Endothelial cell of umbilical vein (primary cell): ENCODE measurements at regions not wholly inside any gene's neighbourhood (a gene's known extent, or its start where the extent isn't known, plus 50 kb on each side); places are given as distances from the start of the nearest gene placed in this dataset.

Source experiments
- BruUV-seq: library from RNA; stranded (reverse); fragments of 400-500 nt; replicated peaks from 2 replicates; lab custom pipeline; 2021; lab: Mats Ljungman, UMichigan
- CTCF ChIA-PET: fragments of 300-600, 350-600 bp; sonication (Branson Sonifier 250); formaldehyde crosslinking; loops from one replicate; lab custom pipeline; 2021; ENCODE audit warnings: antibody characterized with exemption, inconsistent platforms; lab: Charles Lee
- POLR2A ChIA-PET: fragments of 300-600, 350-600 bp; sonication (Branson Sonifier 250); formaldehyde crosslinking; loops from one replicate; lab custom pipeline; 2021; ENCODE audit warnings: antibody characterized with exemption, inconsistent platforms; lab: Charles Lee
- DNase-seq: peaks from one replicate; pipeline ENCODE4 v3.0.0-alpha.2; 2011; ENCODE audit warnings: low read depth, low spot score
- FAIRE-seq: peaks from 2 replicates; lab custom pipeline; 2011; peaks lifted over from hg19 to GRCh38; lab: Jason Lieb, UNC
- H2AFZ ChIP-seq: 2 replicates; pipeline ENCODE4 v1.6.0; 2012; ENCODE audit warnings: low read depth, low read length, control low read depth, inconsistent platforms
- H3K27ac ChIP-seq: 2 replicates; pipeline ENCODE4 v1.5.1; 2011; ENCODE audit warnings: low read depth, mild to moderate bottlenecking, control low read depth, low read length, moderate library complexity; ENCODE audit not compliant: insufficient read depth
- H3K27me3 ChIP-seq, 2 experiments: 2 replicates each; pipeline versions ENCODE4 v1.6.0 to v1.6.1; 2011; ENCODE audit warnings: low read length in 2 of 2, mixed read lengths in 1 of 2; ENCODE audit not compliant: control insufficient read depth in 2 of 2, insufficient read depth in 2 of 2
- H3K36me3 ChIP-seq, 2 experiments: 2 replicates in 1 of 2; 3 replicates in 1 of 2; pipeline ENCODE4 v1.5.1; 2011; ENCODE audit warnings: low read length in 2 of 2, mild to moderate bottlenecking in 1 of 2, moderate library complexity in 1 of 2; ENCODE audit not compliant: control insufficient read depth in 2 of 2, insufficient read depth in 2 of 2; ENCODE audit errors: extremely low read depth in 1 of 2
- H3K4me1 ChIP-seq: 3 replicates; pipeline ENCODE4 v1.5.1; 2011; ENCODE audit warnings: mild to moderate bottlenecking, low read length; ENCODE audit not compliant: control insufficient read depth, insufficient read depth; ENCODE audit errors: extremely low read depth
- H3K4me2 ChIP-seq: 2 replicates; pipeline ENCODE4 v1.6.1; 2011; ENCODE audit warnings: low read length, control low read depth, mixed read lengths; ENCODE audit not compliant: insufficient read depth
- H3K4me3 ChIP-seq, 3 experiments: fragments of 200-600 bp in 1 of 3; sonication (generic), shearing (Covaris generic) in 1 of 3; replicated peaks in 1 of 3; 2 replicates each; pipeline ENCODE4 v1.5.1; 2011 to 2016; ENCODE audit warnings: control low read depth in 3 of 3, low read length in 3 of 3, mild to moderate bottlenecking in 2 of 3, inconsistent platforms in 1 of 3, low read depth in 1 of 3, moderate library complexity in 1 of 3; ENCODE audit not compliant: insufficient read depth in 1 of 3
- H3K79me2 ChIP-seq: 2 replicates; pipeline ENCODE4 v1.6.0; 2012; ENCODE audit warnings: low read length, inconsistent platforms; ENCODE audit not compliant: control insufficient read depth, insufficient read depth
- H3K9ac ChIP-seq: replicated peaks from 2 replicates; pipeline ENCODE3; 2011; ENCODE audit warnings: low read length, control low read depth; ENCODE audit not compliant: insufficient read depth; ENCODE audit errors: extremely low read depth
- H3K9me1 ChIP-seq: replicated peaks from 3 replicates; pipeline ENCODE4 v1.6.0; 2011; ENCODE audit warnings: mild to moderate bottlenecking, low read length; ENCODE audit not compliant: control insufficient read depth, insufficient read depth; ENCODE audit errors: extremely low read depth
- H3K9me3 ChIP-seq: replicated peaks from 2 replicates; pipeline ENCODE4 v1.5.1; 2012; ENCODE audit warnings: low read length, inconsistent platforms; ENCODE audit not compliant: control insufficient read depth, insufficient read depth
- H4K20me1 ChIP-seq: replicated peaks from 2 replicates; pipeline ENCODE3; 2011; ENCODE audit warnings: mild to moderate bottlenecking, low read length; ENCODE audit not compliant: control insufficient read depth, insufficient read depth; ENCODE audit errors: extremely low read depth
- CTCF ChIP-seq, 2 donors: IDR thresholded peaks; 1 replicate in 1 of 2; 2 replicates in 1 of 2; pipeline ENCODE4 v1.5.1; 2011; ENCODE audit warnings: low read length in 2 of 2, mild to moderate bottlenecking in 2 of 2, moderate library complexity in 2 of 2, control low read depth in 1 of 2, inconsistent platforms in 1 of 2, low read depth in 1 of 2; ENCODE audit not compliant: insufficient read depth in 1 of 2; ENCODE audit errors: extremely low read depth in 1 of 2
- EZH2 ChIP-seq: IDR thresholded peaks from 2 replicates; pipeline ENCODE4 v1.6.1; 2012; ENCODE audit warnings: borderline replicate concordance, low read depth, mild to moderate bottlenecking, moderate library complexity, low read length, inconsistent platforms; ENCODE audit not compliant: severe bottlenecking
- FOS ChIP-seq: IDR thresholded peaks from 2 replicates; pipeline ENCODE4 v1.6.1; 2011; ENCODE audit warnings: mild to moderate bottlenecking, low read length, moderate library complexity, borderline replicate concordance; ENCODE audit not compliant: insufficient read depth
- GATA2 ChIP-seq: IDR thresholded peaks from 2 replicates; pipeline ENCODE4 v1.7.0; 2011; ENCODE audit warnings: low read depth, mild to moderate bottlenecking, moderate library complexity, mixed read lengths, low read length; ENCODE audit not compliant: insufficient read length, insufficient read depth
- JUN ChIP-seq: IDR thresholded peaks from 2 replicates; pipeline ENCODE4 v1.6.1; 2011; ENCODE audit warnings: borderline replicate concordance, low read depth; ENCODE audit not compliant: insufficient read length, insufficient read depth
- MAX ChIP-seq: IDR thresholded peaks from 2 replicates; pipeline ENCODE4 v1.6.1; 2011; ENCODE audit not compliant: insufficient read depth, insufficient read length
- MYC ChIP-seq: IDR thresholded peaks from one replicate; pipeline ENCODE4 v1.6.1; 2011; ENCODE audit warnings: mild to moderate bottlenecking, low read depth, low read length
- POLR2A ChIP-seq: IDR thresholded peaks from 2 replicates; pipeline ENCODE4 v1.6.1; 2012; ENCODE audit warnings: low read depth, mild to moderate bottlenecking, control low read depth, low read length
- POLR2AphosphoS5 ChIP-seq: IDR thresholded peaks from 2 replicates; pipeline ENCODE4 v1.6.1; 2012; ENCODE audit warnings: low read depth, mild to moderate bottlenecking, control low read depth, low read length, moderate library complexity; ENCODE audit not compliant: insufficient read depth
- dilution Hi-C: fragments of 300-500 bp; cut with MboI; formaldehyde crosslinking; loops from one replicate; pipeline ENCODE4 v1.15.0; 2019; ENCODE audit warnings: low sequenced_read_pairs; ENCODE audit not compliant: extremely low pct_ligation_motif_present
- intact Hi-C: fragments of 100-400 bp; cut with micrococcal nuclease; formaldehyde crosslinking; loops from one replicate; pipeline ENCODE4 v1.10.0; 2022

GRCh38 chr6:1065986-1066385, 245.9 kb upstream of the FOXQ1 start:
- TF ChIP-seq EZH2 (no peak), POLR2A (no peak), MYC (no peak), POLR2AphosphoS5 (no peak), JUN (no peak), GATA2 (no peak), MAX (no peak), CTCF (IDR thresholded peaks at IDR 0.05; ENCODE audit: extremely low read depth in 1 of 2, insufficient read depth in 1 of 2, low read depth in 1 of 2, low read length in 2 of 2) (no peak), FOS (no peak)
- DNase-seq = no peak
- intact Hi-C loops (no loop called here), dilution Hi-C loops (no loop called here)
- Histone ChIP-seq H3K4me3 (no peak overlapping the region), H3K9me3 (no peaks in the 10 kb centered on the region), H3K9me1 (no peaks in the 10 kb centered on the region), H3K36me3 (no peaks in the 10 kb centered on the region), H3K79me2 (no peaks in the 10 kb centered on the region), H3K9ac (no peak overlapping the region), H3K27me3 (no peaks in the 10 kb centered on the region), H4K20me1 (no peaks in the 10 kb centered on the region), H3K27ac (no peak overlapping the region), H3K4me1 (no peaks in the 10 kb centered on the region), H2AFZ (no peak overlapping the region), H3K4me2 (no peak overlapping the region)
- ChIA-PET POLR2A (no interaction called here), CTCF (no interaction called here)
- no peak for FAIRE-seq
- no TSS peak for BruUV-seq
